ENCODE measurements at regions not wholly inside any gene's neighbourhood (a gene's known extent, or its start where the extent isn't known, plus 50 kb on each side); places are given as distances from the start of the nearest gene placed in this dataset.

GRCh38 chr4:129822701-129823100, 726.7 kb downstream of the C4orf33 start (continued):
- TF ChIP-seq ZBTB49 (tag by site-specific recombination; IDR thresholded peaks at IDR 0.05; ENCODE audit: low read depth) (no peak), ZNF791 (tag by site-specific recombination; IDR thresholded peaks at IDR 0.05) (no peak), ZNF211 (tag by site-specific recombination; IDR thresholded peaks at IDR 0.05; ENCODE audit: low read depth) (no peak), ZBTB11 (tag by site-specific recombination; conservative IDR thresholded peaks at IDR 0.05; ENCODE audit: low read depth) (no peak), PRDM6 (tag by site-specific recombination; IDR thresholded peaks at IDR 0.05) (no peak), ZNF561 (tag by site-specific recombination; IDR thresholded peaks at IDR 0.05; ENCODE audit: borderline replicate concordance) (no peak), SCRT2 (tag by site-specific recombination; IDR thresholded peaks at IDR 0.05) (no peak), ZNF660 (tag by site-specific recombination; IDR thresholded peaks at IDR 0.05) (no peak), ZNF747 (tag by site-specific recombination; IDR thresholded peaks at IDR 0.05) (no peak), ZIC2 (tag by site-specific recombination; IDR thresholded peaks at IDR 0.05) (no peak), ZXDB (tag by site-specific recombination; IDR thresholded peaks at IDR 0.05) (no peak), ELK4 (IDR thresholded peaks at IDR 0.05; ENCODE audit: borderline replicate concordance, low read depth, low read length) (no peak)

GRCh38 chr4:129823105-129823504, 727.2 kb downstream of the C4orf33 start:
- Histone ChIP-seq H3K4me1 (ENCODE audit: control insufficient read depth, insufficient read depth, low read length) (no peaks in the 10 kb centered on the region), H3K27ac (ENCODE audit: extremely low read depth, low read depth, low read length) (no peak overlapping the region), H3K4me3 (ENCODE audit: low read depth, low read length) (no peak overlapping the region), H3K36me3 (ENCODE audit: control insufficient read depth in 2 of 2, insufficient read depth in 1 of 2, low read length in 2 of 2) (no peaks in the 10 kb centered on the region), H3K9me3 (ENCODE audit: control insufficient read depth, insufficient read depth, low read depth, low read length) (no peaks in the 10 kb centered on the region)
- CTCF ChIA-PET = no interaction called here
- no peak for TF ChIP-seq OSR2 (tag by site-specific recombination; IDR thresholded peaks at IDR 0.05)
- TF ChIP-seq ZXDB (tag by site-specific recombination; IDR thresholded peaks at IDR 0.05) = no peak
- no peak for TF ChIP-seq ZNF146 (tag by site-specific recombination; IDR thresholded peaks at IDR 0.05)
- TF ChIP-seq PRDM1 (tag by site-specific recombination; IDR thresholded peaks at IDR 0.05) = no peak
- TF ChIP-seq ZNF76 (tag by site-specific recombination; IDR thresholded peaks at IDR 0.05; ENCODE audit: borderline replicate concordance, low read depth) = no peak
- no peak for TF ChIP-seq PBX3 (CRISPR knock-in tag; IDR thresholded peaks at IDR 0.05)
- no peak for TF ChIP-seq ZBTB21 (tag by site-specific recombination; IDR thresholded peaks at IDR 0.05)
- POLR2A ChIA-PET = no interaction called here

Data from HEK293 (cell line).